ENCODE measurements at regions not wholly inside any gene's neighbourhood (a gene's known extent, or its start where the extent isn't known, plus 50 kb on each side); places are given as distances from the start of the nearest gene placed in this dataset.

GRCh38 chr6:142700032-142700431 lies 244.9 kb downstream of the HIVEP2 start:
- no peak overlapping the region for H3K27ac ChIP-seq (ENCODE audit: low read depth)
- peaks cover 13% of the 10 kb centered on the region for H3K4me1 ChIP-seq (ENCODE audit: insufficient read depth)
- peaks cover 12% of the 10 kb centered on the region; the same call in 1 of the 2 replicates for H3K9me2 ChIP-seq (ENCODE audit: insufficient read depth)
- no peaks in the 10 kb centered on the region for H3K9me3 Mint-ChIP-seq
- TF ChIP-seq ZNF331 (CRISPR knock-in tag; IDR thresholded peaks at IDR 0.05; ENCODE audit: low read depth) (no peak), POLR2AphosphoS5 (IDR thresholded peaks at IDR 0.05; ENCODE audit: low read depth) (no peak)
- H3K36me3 Mint-ChIP-seq (ENCODE audit: low read depth), result no peaks in the 10 kb centered on the region
- H3K4me1 Mint-ChIP-seq, result peaks cover 16% of the 10 kb centered on the region
- H4K20me1 ChIP-seq (replicated peaks; ENCODE audit: insufficient read depth), result no peaks in the 10 kb centered on the region
- no peak overlapping the region for H3K4me3 Mint-ChIP-seq
- no peak for ATAC-seq
- no peaks in the 10 kb centered on the region for H3K27me3 ChIP-seq (ENCODE audit: insufficient read depth)
- H3K27me3 Mint-ChIP-seq (ENCODE audit: insufficient read depth, low read depth, poor library complexity), result peaks cover 2% of the 10 kb centered on the region
- H3K27ac Mint-ChIP-seq, result no peak overlapping the region
- no peak overlapping the region for H2AFZ ChIP-seq
- DNase-seq (ENCODE audit: low spot score), result no peak
- H3K4me3 ChIP-seq, result no peak overlapping the region
- no peak overlapping the region for H3K4me2 ChIP-seq
- no peaks in the 10 kb centered on the region for H3F3A ChIP-seq (replicated peaks; ENCODE audit: low read depth)
- no peaks in the 10 kb centered on the region for H3K36me3 ChIP-seq (ENCODE audit: insufficient read depth)
- H3K79me2 ChIP-seq (replicated peaks; ENCODE audit: insufficient read depth), result no peaks in the 10 kb centered on the region

- Histone ChIP-seq H3K27ac (ENCODE audit: low read depth) (no peak overlapping the region), H3K27me3 (ENCODE audit: insufficient read depth) (no peaks in the 10 kb centered on the region), H3K4me1 (ENCODE audit: insufficient read depth) (peaks cover 13% of the 10 kb centered on the region), H3K79me2 (replicated peaks; ENCODE audit: insufficient read depth) (no peaks in the 10 kb centered on the region), H4K20me1 (replicated peaks; ENCODE audit: insufficient read depth) (no peaks in the 10 kb centered on the region), H3F3A (replicated peaks; ENCODE audit: low read depth) (no peaks in the 10 kb centered on the region), H3K4me2 (no peak overlapping the region), H2AFZ (peak overlapping the region; percentile 87; the same call in 1 of the 2 replicates), H3K4me3 (no peak overlapping the region), H3K9me2 (ENCODE audit: insufficient read depth) (peaks cover 8% of the 10 kb centered on the region; the same call in 1 of the 2 replicates), H3K36me3 (ENCODE audit: insufficient read depth) (no peaks in the 10 kb centered on the region)
- no peak overlapping the region for H3K27ac Mint-ChIP-seq
- no peak for DNase-seq (ENCODE audit: low spot score)
- H3K4me1 Mint-ChIP-seq, result peaks cover 16% of the 10 kb centered on the region
- H3K27me3 Mint-ChIP-seq (ENCODE audit: insufficient read depth, low read depth, poor library complexity), result peaks cover 2% of the 10 kb centered on the region
- H3K4me3 Mint-ChIP-seq, result no peak overlapping the region
- no peaks in the 10 kb centered on the region for H3K36me3 Mint-ChIP-seq (ENCODE audit: low read depth)
- ATAC-seq, result no peak
- H3K9me3 Mint-ChIP-seq, result no peaks in the 10 kb centered on the region
- no peak for TF ChIP-seq EZH2phosphoT487 (IDR thresholded peaks at IDR 0.05; ENCODE audit: unreplicated experiment)
- no peak for TF ChIP-seq EZH2 (IDR thresholded peaks at IDR 0.05; ENCODE audit: low read depth, unreplicated experiment)
- TF ChIP-seq ZNF462 (CRISPR knock-in tag; IDR thresholded peaks at IDR 0.05), result no peak
- no peak for TF ChIP-seq CREB1 (CRISPR knock-in tag; IDR thresholded peaks at IDR 0.05; ENCODE audit: low read depth)
- TF ChIP-seq CTCF (conservative IDR thresholded peaks at IDR 0.05; ENCODE audit: low read depth in 2 of 2), result no peak
- no peak for TF ChIP-seq ZNF114 (CRISPR knock-in tag; IDR thresholded peaks at IDR 0.05)
- no peak for TF ChIP-seq POLR2AphosphoS5 (IDR thresholded peaks at IDR 0.05; ENCODE audit: low read depth)
- TF ChIP-seq REST (IDR thresholded peaks at IDR 0.05; ENCODE audit: unreplicated experiment), result no peak
These were observed 244.2 kb downstream of the HIVEP2 start for GRCh38 chr6:142700671-142701312.
